ENCODE measurements at regions not wholly inside any gene's neighbourhood (a gene's known extent, or its start where the extent isn't known, plus 50 kb on each side); places are given as distances from the start of the nearest gene placed in this dataset.

DNA sequence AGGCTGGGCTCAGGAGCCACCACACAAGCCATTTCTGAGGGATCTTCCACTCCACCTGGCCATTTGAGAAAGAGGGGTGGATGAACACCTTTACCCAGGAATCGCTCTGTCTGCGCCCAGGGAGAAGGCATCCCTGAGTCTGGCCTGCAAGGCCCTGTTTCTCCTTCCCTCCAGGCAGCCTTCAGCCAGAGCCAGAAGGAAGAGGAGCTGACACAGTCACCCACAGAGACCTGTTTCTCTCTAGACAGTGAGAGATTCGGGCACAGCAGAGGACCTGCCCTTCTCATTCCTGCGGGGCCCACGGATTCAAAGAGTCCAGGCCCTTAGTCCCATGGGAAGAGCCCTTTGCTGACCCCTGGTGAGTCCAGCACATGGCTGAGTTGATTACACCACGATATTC, 127.5 kb upstream of the TNS3 start:
- Histone ChIP-seq H3K4me2 (ENCODE audit: insufficient read depth, low read length) (no peak overlapping the region), H2AFZ (ENCODE audit: low read length) (no peak overlapping the region), H4K20me1 (ENCODE audit: insufficient read depth, low read length) (no peaks in the 10 kb centered on the region), H3K9me3 (ENCODE audit: low read depth, low read length) (no peaks in the 10 kb centered on the region), H3K27me3 (ENCODE audit: insufficient read depth, low read length) (no peaks in the 10 kb centered on the region), H3K4me3 (ENCODE audit: insufficient read depth, low read length) (no peak overlapping the region), H3K36me3 (ENCODE audit: insufficient read depth, low read length) (no peaks in the 10 kb centered on the region), H3K27ac (ENCODE audit: low read depth, low read length) (no peak overlapping the region), H3K79me2 (ENCODE audit: insufficient read depth, low read length) (no peaks in the 10 kb centered on the region), H3K4me1 (ENCODE audit: insufficient read depth, low read length) (no peaks in the 10 kb centered on the region)
- no peak for DNase-seq (ENCODE audit: insufficient read length, low spot score, missing footprints)
- TF ChIP-seq, protein P1, sequence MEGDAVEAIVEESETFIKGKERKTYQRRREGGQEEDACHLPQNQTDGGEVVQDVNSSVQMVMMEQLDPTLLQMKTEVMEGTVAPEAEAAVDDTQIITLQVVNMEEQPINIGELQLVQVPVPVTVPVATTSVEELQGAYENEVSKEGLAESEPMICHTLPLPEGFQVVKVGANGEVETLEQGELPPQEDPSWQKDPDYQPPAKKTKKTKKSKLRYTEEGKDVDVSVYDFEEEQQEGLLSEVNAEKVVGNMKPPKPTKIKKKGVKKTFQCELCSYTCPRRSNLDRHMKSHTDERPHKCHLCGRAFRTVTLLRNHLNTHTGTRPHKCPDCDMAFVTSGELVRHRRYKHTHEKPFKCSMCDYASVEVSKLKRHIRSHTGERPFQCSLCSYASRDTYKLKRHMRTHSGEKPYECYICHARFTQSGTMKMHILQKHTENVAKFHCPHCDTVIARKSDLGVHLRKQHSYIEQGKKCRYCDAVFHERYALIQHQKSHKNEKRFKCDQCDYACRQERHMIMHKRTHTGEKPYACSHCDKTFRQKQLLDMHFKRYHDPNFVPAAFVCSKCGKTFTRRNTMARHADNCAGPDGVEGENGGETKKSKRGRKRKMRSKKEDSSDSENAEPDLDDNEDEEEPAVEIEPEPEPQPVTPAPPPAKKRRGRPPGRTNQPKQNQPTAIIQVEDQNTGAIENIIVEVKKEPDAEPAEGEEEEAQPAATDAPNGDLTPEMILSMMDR (IDR thresholded peaks at IDR 0.05; ENCODE audit: extremely low read depth, low read depth, low read length) = no peak

DNA sequence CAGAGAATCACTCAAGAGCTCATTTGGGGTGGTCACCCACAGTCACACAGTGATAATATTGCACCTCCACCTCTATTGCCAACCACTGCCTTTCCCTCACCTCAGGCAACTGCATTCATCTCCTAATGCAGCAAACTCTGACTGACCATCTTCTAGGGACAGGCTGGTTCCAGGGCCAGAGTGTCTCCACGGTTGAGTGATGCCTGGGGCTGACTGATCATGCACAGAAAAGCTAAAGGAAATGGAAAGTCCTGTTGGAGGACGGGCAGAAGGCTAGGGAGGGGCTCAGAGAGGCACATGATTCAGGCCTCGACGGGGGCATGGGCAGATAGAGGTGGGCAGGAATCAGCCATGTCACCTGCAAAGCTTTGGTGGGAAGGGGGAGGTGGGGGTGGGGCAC, 127.1 kb upstream of the TNS3 start:
- TF ChIP-seq, protein P1 (IDR thresholded peaks at IDR 0.05; ENCODE audit: extremely low read depth, low read depth, low read length) = no peak
- DNase-seq (ENCODE audit: insufficient read length, low spot score, missing footprints) = no peak
- no peak overlapping the region for H3K27ac ChIP-seq (ENCODE audit: low read depth, low read length)
- no peak overlapping the region for H3K4me2 ChIP-seq (ENCODE audit: insufficient read depth, low read length)
- H3K4me3 ChIP-seq (ENCODE audit: insufficient read depth, low read length) = no peak overlapping the region
- no peak overlapping the region for H2AFZ ChIP-seq (ENCODE audit: low read length)
- no peaks in the 10 kb centered on the region for H3K36me3 ChIP-seq (ENCODE audit: insufficient read depth, low read length)
- H4K20me1 ChIP-seq (ENCODE audit: insufficient read depth, low read length) = no peaks in the 10 kb centered on the region
- H3K79me2 ChIP-seq (ENCODE audit: insufficient read depth, low read length) = no peaks in the 10 kb centered on the region
- no peaks in the 10 kb centered on the region for H3K27me3 ChIP-seq (ENCODE audit: insufficient read depth, low read length)
- H3K9me3 ChIP-seq (ENCODE audit: low read depth, low read length) = no peaks in the 10 kb centered on the region
- H3K4me1 ChIP-seq (ENCODE audit: insufficient read depth, low read length) = no peaks in the 10 kb centered on the region

DNA sequence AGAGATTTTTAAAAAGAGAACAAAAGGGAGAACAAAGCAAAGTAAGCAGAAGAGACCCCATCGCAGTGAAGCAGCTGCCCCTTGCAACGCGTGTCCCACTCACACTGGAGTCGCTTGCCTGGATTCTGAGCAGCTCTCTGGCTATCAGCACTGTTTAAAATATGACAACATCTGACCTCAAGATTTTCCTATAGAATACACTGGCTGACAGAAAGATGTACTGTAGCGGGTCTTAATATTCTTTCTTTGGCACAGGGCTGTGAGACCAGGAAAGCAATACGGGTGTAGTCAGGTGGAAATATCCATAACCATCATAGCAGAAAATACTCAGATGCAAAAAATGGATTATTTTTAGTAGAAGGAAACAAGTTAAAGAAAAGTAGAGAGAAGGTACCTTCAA, 125.7 kb upstream of the TNS3 start:
- H3K4me2 ChIP-seq (ENCODE audit: insufficient read depth, low read length) = no peak overlapping the region
- H3K79me2 ChIP-seq (ENCODE audit: insufficient read depth, low read length) = no peaks in the 10 kb centered on the region
- no peak overlapping the region for H2AFZ ChIP-seq (ENCODE audit: low read length)
- no peaks in the 10 kb centered on the region for H3K9me3 ChIP-seq (ENCODE audit: low read depth, low read length)
- H3K27me3 ChIP-seq (ENCODE audit: insufficient read depth, low read length) = no peaks in the 10 kb centered on the region
- H3K4me1 ChIP-seq (ENCODE audit: insufficient read depth, low read length) = no peaks in the 10 kb centered on the region
- H3K4me3 ChIP-seq (ENCODE audit: insufficient read depth, low read length) = no peak overlapping the region
- no peaks in the 10 kb centered on the region for H4K20me1 ChIP-seq (ENCODE audit: insufficient read depth, low read length)
- DNase-seq (ENCODE audit: insufficient read length, low spot score, missing footprints) = no peak
- TF ChIP-seq, protein P1 (IDR thresholded peaks at IDR 0.05; ENCODE audit: extremely low read depth, low read depth, low read length) = no peak
- H3K27ac ChIP-seq (ENCODE audit: low read depth, low read length) = no peak overlapping the region
- H3K36me3 ChIP-seq (ENCODE audit: insufficient read depth, low read length) = no peaks in the 10 kb centered on the region

DNA sequence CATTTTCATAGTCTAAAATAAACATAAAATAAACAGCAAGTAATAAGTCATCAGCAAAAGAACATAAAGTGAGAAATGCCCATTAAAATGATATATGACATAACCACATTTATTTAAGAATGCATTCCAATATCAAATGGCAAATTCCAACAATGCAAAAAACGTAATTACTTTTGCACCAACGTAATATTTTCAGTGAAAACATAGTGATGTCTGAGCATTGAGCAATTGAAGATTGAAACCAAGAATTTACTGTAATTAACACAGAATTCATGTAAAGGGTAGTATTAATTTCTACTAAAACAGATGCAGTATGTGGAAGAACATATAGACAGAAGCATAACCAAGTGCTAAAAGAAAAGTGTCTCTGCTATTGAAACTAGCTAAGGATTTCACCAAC, 123.0 kb upstream of the TNS3 start:
- Histone ChIP-seq H3K36me3 (ENCODE audit: insufficient read depth, low read length) (no peaks in the 10 kb centered on the region), H3K4me2 (ENCODE audit: insufficient read depth, low read length) (no peak overlapping the region), H4K20me1 (ENCODE audit: insufficient read depth, low read length) (no peaks in the 10 kb centered on the region), H3K4me1 (ENCODE audit: insufficient read depth, low read length) (no peaks in the 10 kb centered on the region), H3K79me2 (ENCODE audit: insufficient read depth, low read length) (no peaks in the 10 kb centered on the region), H3K27ac (ENCODE audit: low read depth, low read length) (no peak overlapping the region), H3K27me3 (ENCODE audit: insufficient read depth, low read length) (no peaks in the 10 kb centered on the region), H2AFZ (ENCODE audit: low read length) (no peak overlapping the region), H3K9me3 (ENCODE audit: low read depth, low read length) (no peaks in the 10 kb centered on the region), H3K4me3 (ENCODE audit: insufficient read depth, low read length) (no peak overlapping the region)
- TF ChIP-seq, protein P1 (IDR thresholded peaks at IDR 0.05; ENCODE audit: extremely low read depth, low read depth, low read length) = no peak
- DNase-seq (ENCODE audit: insufficient read length, low spot score, missing footprints) = no peak

All from osteoblast (primary cell).